ENCODE measurements at regions not wholly inside any gene's neighbourhood (a gene's known extent, or its start where the extent isn't known, plus 50 kb on each side); places are given as distances from the start of the nearest gene placed in this dataset.
A peak's percentile ranks its signal among the peaks of the same experiment; 100 is the strongest.

DNA sequence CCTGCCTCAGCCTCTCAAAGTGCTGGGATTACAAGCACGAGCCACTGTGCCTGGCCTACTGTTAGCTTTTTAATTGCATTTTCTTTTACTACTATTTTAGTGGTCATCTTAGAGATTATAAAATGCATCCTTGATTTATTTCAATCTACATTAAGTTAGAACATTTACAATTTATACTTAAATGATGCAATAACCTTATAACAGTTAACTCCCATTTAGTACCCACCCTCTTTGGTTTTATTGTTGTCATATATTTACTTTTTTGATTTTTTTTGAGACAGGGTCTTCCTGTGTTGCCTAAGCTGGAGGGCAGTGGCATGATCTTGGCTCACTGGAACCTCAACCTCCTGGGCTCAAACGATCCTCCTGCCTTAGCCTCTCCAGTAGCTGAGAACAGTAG, 77.3 kb downstream of the PPCDC start:
- no peak overlapping the region for H3K27ac ChIP-seq (ENCODE audit: insufficient read depth, low read length, poor library complexity, severe bottlenecking)
- H3K36me3 ChIP-seq (ENCODE audit: control insufficient read depth, insufficient read depth, low read length): no peaks in the 10 kb centered on the region
- no peak for DNase-seq
- H3K4me1 ChIP-seq (ENCODE audit: control insufficient read depth, insufficient read depth, low read length, poor library complexity, severe bottlenecking): no peaks in the 10 kb centered on the region
- H3K9me3 ChIP-seq (ENCODE audit: control insufficient read depth, low read length): no peaks in the 10 kb centered on the region
- H3K27me3 ChIP-seq (replicated peaks; ENCODE audit: control insufficient read depth, insufficient read depth, low read length, poor library complexity, severe bottlenecking): no peaks in the 10 kb centered on the region
- H3K4me3 ChIP-seq (ENCODE audit: insufficient read depth, low read depth, low read length, poor library complexity, severe bottlenecking): no peak overlapping the region

GRCh38 chr15:75104804-75105557, 81.6 kb downstream of the PPCDC start:
- Histone ChIP-seq H3K36me3 (ENCODE audit: control insufficient read depth, insufficient read depth, low read length) (no peaks in the 10 kb centered on the region), H3K4me1 (ENCODE audit: control insufficient read depth, insufficient read depth, low read length, poor library complexity, severe bottlenecking) (peaks cover 8% of the 10 kb centered on the region), H3K9me3 (ENCODE audit: control insufficient read depth, low read length) (no peaks in the 10 kb centered on the region), H3K27ac (ENCODE audit: insufficient read depth, low read length, poor library complexity, severe bottlenecking) (no peak overlapping the region), H3K4me3 (ENCODE audit: insufficient read depth, low read depth, low read length, poor library complexity, severe bottlenecking) (no peak overlapping the region), H3K27me3 (replicated peaks; ENCODE audit: control insufficient read depth, insufficient read depth, low read length, poor library complexity, severe bottlenecking) (no peaks in the 10 kb centered on the region)
- DNase-seq: peak in 1 of 3 donors; percentile 3

DNA sequence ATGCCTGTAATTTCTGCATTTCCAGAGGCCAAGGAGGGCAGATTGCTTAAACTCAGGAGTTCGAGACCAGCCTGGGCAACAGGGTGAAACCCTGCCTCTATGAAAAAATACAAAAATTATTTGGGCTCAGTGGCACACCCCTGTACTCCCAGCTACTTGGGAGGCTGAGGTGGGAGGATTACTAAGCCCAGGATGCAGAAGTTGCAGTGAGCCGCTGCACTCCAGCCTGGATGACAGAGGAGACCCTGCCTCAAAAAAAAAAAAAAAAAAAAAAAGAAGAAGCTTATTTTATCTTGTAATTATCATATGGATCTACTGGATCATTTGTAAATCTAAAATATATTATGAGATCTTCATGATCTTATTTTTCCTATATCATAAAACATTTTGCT, 84.1 kb downstream of the PPCDC start:
- Histone ChIP-seq H3K27me3 (replicated peaks; ENCODE audit: control insufficient read depth, insufficient read depth, low read length, poor library complexity, severe bottlenecking) (no peaks in the 10 kb centered on the region), H3K9me3 (ENCODE audit: control insufficient read depth, low read length) (no peaks in the 10 kb centered on the region), H3K36me3 (ENCODE audit: control insufficient read depth, insufficient read depth, low read length) (no peaks in the 10 kb centered on the region), H3K27ac (ENCODE audit: insufficient read depth, low read length, poor library complexity, severe bottlenecking) (no peak overlapping the region), H3K4me1 (ENCODE audit: control insufficient read depth, insufficient read depth, low read length, poor library complexity, severe bottlenecking) (peaks cover 8% of the 10 kb centered on the region), H3K4me3 (ENCODE audit: insufficient read depth, low read depth, low read length, poor library complexity, severe bottlenecking) (no peak overlapping the region)
- DNase-seq: no peak

DNA sequence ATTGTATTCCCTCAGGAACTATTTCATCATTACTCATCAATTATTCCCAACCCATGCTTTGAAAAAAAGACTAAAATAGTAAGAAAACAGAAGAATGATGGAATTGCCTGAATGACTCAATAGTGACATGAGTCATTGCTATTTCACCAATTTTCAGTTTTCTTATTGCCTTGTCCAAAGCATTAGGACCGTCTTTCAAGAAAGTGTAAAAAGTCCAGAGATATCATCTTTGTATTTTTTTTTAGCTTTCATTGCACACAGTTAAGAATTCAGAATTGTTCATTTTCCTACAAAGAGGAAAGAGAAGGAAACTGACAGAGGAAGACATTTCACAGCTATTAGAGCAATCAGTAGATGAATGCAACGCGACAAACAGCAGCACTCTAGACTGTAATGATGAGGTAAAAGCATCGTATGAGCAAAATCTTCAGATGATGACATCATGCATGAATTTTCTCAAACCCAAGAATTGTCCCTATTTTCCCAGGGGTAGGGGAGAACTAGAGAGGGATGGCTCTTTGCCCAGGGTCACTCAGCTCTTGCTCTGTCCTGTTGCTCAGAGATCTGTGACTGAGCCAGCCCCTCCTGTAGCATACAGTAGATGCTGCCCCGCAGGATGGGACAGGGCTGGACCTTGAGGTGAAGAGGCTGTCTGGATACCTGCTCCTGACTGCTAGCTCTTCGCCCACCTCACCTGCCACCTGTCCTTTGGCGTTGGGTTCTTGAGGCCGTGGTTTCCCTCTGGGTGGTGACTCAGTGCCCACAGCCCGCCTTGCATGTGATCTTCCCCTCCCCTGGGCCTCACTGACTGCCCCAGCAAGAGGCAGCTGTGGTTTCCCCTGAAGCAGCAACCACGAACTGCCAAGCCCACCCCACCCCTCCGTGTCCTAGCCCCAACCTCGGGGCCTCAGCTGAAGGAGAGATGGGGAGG, 84.8 kb downstream of the PPCDC start:
- Histone ChIP-seq H3K9me3 (ENCODE audit: control insufficient read depth, low read length) (peaks cover 1% of the 10 kb centered on the region), H3K4me1 (ENCODE audit: control insufficient read depth, insufficient read depth, low read length, poor library complexity, severe bottlenecking) (peaks cover 8% of the 10 kb centered on the region), H3K4me3 (ENCODE audit: insufficient read depth, low read depth, low read length, poor library complexity, severe bottlenecking) (no peak overlapping the region), H3K27me3 (replicated peaks; ENCODE audit: control insufficient read depth, insufficient read depth, low read length, poor library complexity, severe bottlenecking) (no peaks in the 10 kb centered on the region), H3K36me3 (ENCODE audit: control insufficient read depth, insufficient read depth, low read length) (no peaks in the 10 kb centered on the region), H3K27ac (ENCODE audit: insufficient read depth, low read length, poor library complexity, severe bottlenecking) (no peak overlapping the region)
- peak; percentile 20 to 34 (median 23) for DNase-seq

GRCh38 chr15:75109021-75109735, 85.8 kb downstream of the PPCDC start:
- H3K27ac ChIP-seq (ENCODE audit: insufficient read depth, low read length, poor library complexity, severe bottlenecking): no peak overlapping the region
- no peaks in the 10 kb centered on the region for H3K27me3 ChIP-seq (replicated peaks; ENCODE audit: control insufficient read depth, insufficient read depth, low read length, poor library complexity, severe bottlenecking)
- no peak for DNase-seq
- H3K9me3 ChIP-seq (ENCODE audit: control insufficient read depth, low read length): peaks cover 3% of the 10 kb centered on the region
- H3K4me1 ChIP-seq (ENCODE audit: control insufficient read depth, insufficient read depth, low read length, poor library complexity, severe bottlenecking): peaks cover 8% of the 10 kb centered on the region
- H3K36me3 ChIP-seq (ENCODE audit: control insufficient read depth, insufficient read depth, low read length): no peaks in the 10 kb centered on the region
- H3K4me3 ChIP-seq (ENCODE audit: insufficient read depth, low read depth, low read length, poor library complexity, severe bottlenecking): no peak overlapping the region

DNA sequence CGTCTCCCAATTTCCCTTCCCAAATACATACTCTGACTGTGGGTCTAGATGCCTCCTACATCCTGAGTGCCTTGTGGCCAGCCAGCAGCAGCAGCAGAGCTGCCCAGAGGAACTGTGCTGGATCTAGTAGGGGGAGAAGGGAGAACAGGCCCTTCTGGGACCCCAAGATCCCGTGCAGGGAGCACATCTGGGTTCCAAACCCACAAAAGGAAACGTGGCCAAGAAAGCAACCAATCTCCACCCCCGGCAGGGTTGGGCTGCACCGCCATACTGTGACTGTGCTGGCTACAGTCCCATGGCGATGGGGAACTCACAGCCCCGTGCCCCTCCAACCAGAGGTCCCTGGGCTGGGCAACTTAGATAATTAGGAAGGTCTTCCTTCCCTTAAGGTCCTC, 86.3 kb downstream of the PPCDC start:
- Histone ChIP-seq H3K27ac (ENCODE audit: insufficient read depth, low read length, poor library complexity, severe bottlenecking) (no peak overlapping the region), H3K4me3 (ENCODE audit: insufficient read depth, low read depth, low read length, poor library complexity, severe bottlenecking) (no peak overlapping the region), H3K27me3 (replicated peaks; ENCODE audit: control insufficient read depth, insufficient read depth, low read length, poor library complexity, severe bottlenecking) (no peaks in the 10 kb centered on the region), H3K4me1 (ENCODE audit: control insufficient read depth, insufficient read depth, low read length, poor library complexity, severe bottlenecking) (peaks cover 8% of the 10 kb centered on the region), H3K9me3 (ENCODE audit: control insufficient read depth, low read length) (peaks cover 3% of the 10 kb centered on the region), H3K36me3 (ENCODE audit: control insufficient read depth, insufficient read depth, low read length) (no peaks in the 10 kb centered on the region)
- DNase-seq: no peak

DNA sequence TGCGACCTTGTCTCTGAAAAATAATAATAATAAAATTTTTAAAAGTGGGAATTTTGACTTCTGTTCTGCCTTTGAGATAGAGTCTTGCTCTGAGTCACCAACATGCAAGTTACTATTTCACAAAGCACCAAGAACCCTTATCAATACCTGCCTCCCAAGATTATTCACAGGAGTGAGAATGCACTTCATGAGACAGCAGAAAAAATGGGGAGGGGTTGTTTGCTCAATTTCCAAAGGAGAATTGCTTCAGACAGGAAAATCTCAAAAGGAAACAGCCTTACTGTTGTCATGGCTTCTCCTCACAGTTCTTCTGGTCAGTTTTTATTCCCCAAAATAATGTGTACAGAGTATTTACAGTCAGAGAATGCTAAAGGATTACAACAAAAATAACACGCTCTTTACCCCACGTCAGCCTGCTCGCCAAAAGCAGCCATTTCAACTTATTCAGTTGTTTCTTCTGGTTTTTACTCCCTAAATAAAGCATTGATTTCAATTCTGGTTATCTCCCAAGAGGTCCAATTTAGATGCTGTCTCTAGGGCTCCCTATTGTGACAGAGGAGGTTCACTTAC, 89.0 kb downstream of the PPCDC start:
- no peak for DNase-seq
- Histone ChIP-seq H3K4me3 (ENCODE audit: insufficient read depth, low read depth, low read length, poor library complexity, severe bottlenecking) (no peak overlapping the region), H3K9me3 (ENCODE audit: control insufficient read depth, low read length) (peaks cover 3% of the 10 kb centered on the region), H3K36me3 (ENCODE audit: control insufficient read depth, insufficient read depth, low read length) (no peaks in the 10 kb centered on the region), H3K27me3 (replicated peaks; ENCODE audit: control insufficient read depth, insufficient read depth, low read length, poor library complexity, severe bottlenecking) (no peaks in the 10 kb centered on the region), H3K27ac (ENCODE audit: insufficient read depth, low read length, poor library complexity, severe bottlenecking) (no peak overlapping the region), H3K4me1 (ENCODE audit: control insufficient read depth, insufficient read depth, low read length, poor library complexity, severe bottlenecking) (peaks cover 8% of the 10 kb centered on the region)

DNA sequence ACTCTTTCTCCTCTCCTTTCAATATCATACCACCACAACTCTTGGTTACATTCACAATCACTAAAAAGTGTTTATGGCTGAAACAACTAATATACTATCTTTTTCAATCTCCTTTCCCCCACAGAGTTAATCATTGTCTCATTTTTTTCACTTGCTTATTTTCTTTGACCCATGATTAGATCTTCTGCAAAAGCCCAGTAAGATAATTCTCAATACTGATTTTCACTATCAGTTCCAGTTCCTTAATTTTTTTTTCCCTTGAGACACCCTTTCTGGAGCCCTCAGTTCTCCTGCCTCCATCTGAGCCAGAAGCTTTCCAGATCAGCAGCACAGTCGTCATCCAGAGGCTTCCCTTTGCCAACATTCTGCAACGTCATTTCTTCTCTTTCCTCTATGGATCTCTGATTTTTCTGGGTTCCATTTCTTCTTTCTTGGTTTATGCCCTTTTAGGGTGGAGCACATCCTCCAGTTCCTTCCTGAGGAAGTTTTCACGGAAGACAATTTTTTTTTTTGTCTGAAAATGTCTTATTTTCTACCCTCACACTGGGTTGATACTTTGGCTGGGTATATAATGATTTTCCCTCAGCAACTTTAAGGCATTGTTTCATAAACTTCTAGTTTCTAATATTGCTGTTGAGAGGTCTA, 88.7 kb upstream of the C15orf39 start:
- no peak overlapping the region for H3K4me3 ChIP-seq (ENCODE audit: insufficient read depth, low read depth, low read length, poor library complexity, severe bottlenecking)
- no peaks in the 10 kb centered on the region for H3K36me3 ChIP-seq (ENCODE audit: control insufficient read depth, insufficient read depth, low read length)
- peaks cover 8% of the 10 kb centered on the region for H3K4me1 ChIP-seq (ENCODE audit: control insufficient read depth, insufficient read depth, low read length, poor library complexity, severe bottlenecking)
- H3K27ac ChIP-seq (ENCODE audit: insufficient read depth, low read length, poor library complexity, severe bottlenecking): no peak overlapping the region
- H3K9me3 ChIP-seq (ENCODE audit: control insufficient read depth, low read length): peaks cover 3% of the 10 kb centered on the region
- DNase-seq: no peak
- no peaks in the 10 kb centered on the region for H3K27me3 ChIP-seq (replicated peaks; ENCODE audit: control insufficient read depth, insufficient read depth, low read length, poor library complexity, severe bottlenecking)

DNA sequence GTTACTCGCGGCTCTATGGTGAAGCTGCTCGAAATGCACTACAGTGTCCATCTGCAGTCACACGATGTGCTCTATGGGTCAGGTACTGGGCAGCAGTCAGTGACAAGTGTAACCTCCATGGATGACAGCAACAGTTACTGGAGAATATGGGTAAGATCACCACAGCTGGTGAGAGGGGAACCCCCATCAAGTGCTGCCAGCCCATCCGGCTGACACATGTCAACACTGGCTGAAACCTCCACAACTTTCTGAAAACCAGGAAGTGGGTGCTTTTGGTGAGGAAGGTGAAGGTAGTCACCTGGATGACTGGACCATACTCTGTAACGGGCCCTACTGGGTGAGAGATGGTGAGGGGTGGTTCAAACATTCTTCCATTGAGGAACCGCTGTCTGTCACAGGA, 87.4 kb upstream of the C15orf39 start:
- no peak for DNase-seq
- no peaks in the 10 kb centered on the region for H3K36me3 ChIP-seq (ENCODE audit: control insufficient read depth, insufficient read depth, low read length)
- no peaks in the 10 kb centered on the region for H3K27me3 ChIP-seq (replicated peaks; ENCODE audit: control insufficient read depth, insufficient read depth, low read length, poor library complexity, severe bottlenecking)
- peaks cover 3% of the 10 kb centered on the region for H3K4me1 ChIP-seq (ENCODE audit: control insufficient read depth, insufficient read depth, low read length, poor library complexity, severe bottlenecking)
- H3K27ac ChIP-seq (ENCODE audit: insufficient read depth, low read length, poor library complexity, severe bottlenecking): no peak overlapping the region
- peaks cover 3% of the 10 kb centered on the region for H3K9me3 ChIP-seq (ENCODE audit: control insufficient read depth, low read length)
- H3K4me3 ChIP-seq (ENCODE audit: insufficient read depth, low read depth, low read length, poor library complexity, severe bottlenecking): no peak overlapping the region
